H1 (cell line): ENCODE measurements at regions not wholly inside any gene's neighbourhood (a gene's known extent, or its start where the extent isn't known, plus 50 kb on each side); places are given as distances from the start of the nearest gene placed in this dataset.

ENCODE experiments used
- ASH2L ChIP-seq: fragments of 200-600, 300-600 bp; sonication (generic); IDR thresholded peaks from one replicate; pipeline ENCODE4 v1.7.1; 2017; ENCODE audit warnings: low read length
- GTF2F1 ChIP-seq: IDR thresholded peaks from 2 replicates; pipeline ENCODE4 v1.6.1; 2012; ENCODE audit warnings: low read depth, low read length, improper control_type of control experiment, borderline replicate concordance
- RXRA ChIP-seq: IDR thresholded peaks from 2 replicates; pipeline ENCODE4 v1.6.1; 2011; ENCODE audit warnings: low read depth, mild to moderate bottlenecking, low read length, moderate library complexity; ENCODE audit not compliant: insufficient read depth
- SIRT6 ChIP-seq: IDR thresholded peaks from one replicate; pipeline ENCODE4 v1.7.1; 2012; ENCODE audit warnings: low read length, inconsistent platforms
- SP2 ChIP-seq: IDR thresholded peaks from 2 replicates; pipeline ENCODE4 v1.6.1; 2012; ENCODE audit warnings: mild to moderate bottlenecking, low read length, inconsistent platforms
- SRF ChIP-seq: IDR thresholded peaks from 2 replicates; pipeline ENCODE4 v1.6.1; 2011; ENCODE audit warnings: mild to moderate bottlenecking, low read depth, low read length, moderate library complexity
- TF ChIP-seq, protein P1 (sequence below): fragments of 300-600 bp; sonication (generic); IDR thresholded peaks from 2 replicates; pipeline ENCODE4 v1.7.1; 2012; ENCODE audit warnings: low read length, moderate library complexity, mild to moderate bottlenecking, inconsistent platforms; ENCODE audit not compliant: insufficient replicate concordance

DNA sequence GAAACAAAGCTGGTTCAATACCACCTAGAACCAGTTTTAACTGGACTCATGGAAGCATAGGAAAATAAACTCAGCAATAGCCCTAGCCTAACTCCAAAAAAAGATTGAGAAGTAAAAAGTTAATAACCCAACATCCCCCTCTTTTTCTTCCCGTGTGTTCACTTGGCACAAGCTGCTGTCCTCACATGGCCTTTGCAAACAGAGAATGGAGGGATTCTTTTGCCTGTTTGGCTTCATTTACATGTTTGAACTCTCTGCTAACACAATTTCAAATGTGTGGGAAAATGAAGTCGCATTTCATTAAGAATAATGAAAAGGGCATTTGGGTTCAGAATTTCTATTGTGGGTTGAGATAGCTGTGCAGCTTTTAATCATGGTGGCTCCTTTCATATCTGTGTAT, 589.2 kb upstream of the LRRTM1 start (continued):
- TF ChIP-seq, protein P1, sequence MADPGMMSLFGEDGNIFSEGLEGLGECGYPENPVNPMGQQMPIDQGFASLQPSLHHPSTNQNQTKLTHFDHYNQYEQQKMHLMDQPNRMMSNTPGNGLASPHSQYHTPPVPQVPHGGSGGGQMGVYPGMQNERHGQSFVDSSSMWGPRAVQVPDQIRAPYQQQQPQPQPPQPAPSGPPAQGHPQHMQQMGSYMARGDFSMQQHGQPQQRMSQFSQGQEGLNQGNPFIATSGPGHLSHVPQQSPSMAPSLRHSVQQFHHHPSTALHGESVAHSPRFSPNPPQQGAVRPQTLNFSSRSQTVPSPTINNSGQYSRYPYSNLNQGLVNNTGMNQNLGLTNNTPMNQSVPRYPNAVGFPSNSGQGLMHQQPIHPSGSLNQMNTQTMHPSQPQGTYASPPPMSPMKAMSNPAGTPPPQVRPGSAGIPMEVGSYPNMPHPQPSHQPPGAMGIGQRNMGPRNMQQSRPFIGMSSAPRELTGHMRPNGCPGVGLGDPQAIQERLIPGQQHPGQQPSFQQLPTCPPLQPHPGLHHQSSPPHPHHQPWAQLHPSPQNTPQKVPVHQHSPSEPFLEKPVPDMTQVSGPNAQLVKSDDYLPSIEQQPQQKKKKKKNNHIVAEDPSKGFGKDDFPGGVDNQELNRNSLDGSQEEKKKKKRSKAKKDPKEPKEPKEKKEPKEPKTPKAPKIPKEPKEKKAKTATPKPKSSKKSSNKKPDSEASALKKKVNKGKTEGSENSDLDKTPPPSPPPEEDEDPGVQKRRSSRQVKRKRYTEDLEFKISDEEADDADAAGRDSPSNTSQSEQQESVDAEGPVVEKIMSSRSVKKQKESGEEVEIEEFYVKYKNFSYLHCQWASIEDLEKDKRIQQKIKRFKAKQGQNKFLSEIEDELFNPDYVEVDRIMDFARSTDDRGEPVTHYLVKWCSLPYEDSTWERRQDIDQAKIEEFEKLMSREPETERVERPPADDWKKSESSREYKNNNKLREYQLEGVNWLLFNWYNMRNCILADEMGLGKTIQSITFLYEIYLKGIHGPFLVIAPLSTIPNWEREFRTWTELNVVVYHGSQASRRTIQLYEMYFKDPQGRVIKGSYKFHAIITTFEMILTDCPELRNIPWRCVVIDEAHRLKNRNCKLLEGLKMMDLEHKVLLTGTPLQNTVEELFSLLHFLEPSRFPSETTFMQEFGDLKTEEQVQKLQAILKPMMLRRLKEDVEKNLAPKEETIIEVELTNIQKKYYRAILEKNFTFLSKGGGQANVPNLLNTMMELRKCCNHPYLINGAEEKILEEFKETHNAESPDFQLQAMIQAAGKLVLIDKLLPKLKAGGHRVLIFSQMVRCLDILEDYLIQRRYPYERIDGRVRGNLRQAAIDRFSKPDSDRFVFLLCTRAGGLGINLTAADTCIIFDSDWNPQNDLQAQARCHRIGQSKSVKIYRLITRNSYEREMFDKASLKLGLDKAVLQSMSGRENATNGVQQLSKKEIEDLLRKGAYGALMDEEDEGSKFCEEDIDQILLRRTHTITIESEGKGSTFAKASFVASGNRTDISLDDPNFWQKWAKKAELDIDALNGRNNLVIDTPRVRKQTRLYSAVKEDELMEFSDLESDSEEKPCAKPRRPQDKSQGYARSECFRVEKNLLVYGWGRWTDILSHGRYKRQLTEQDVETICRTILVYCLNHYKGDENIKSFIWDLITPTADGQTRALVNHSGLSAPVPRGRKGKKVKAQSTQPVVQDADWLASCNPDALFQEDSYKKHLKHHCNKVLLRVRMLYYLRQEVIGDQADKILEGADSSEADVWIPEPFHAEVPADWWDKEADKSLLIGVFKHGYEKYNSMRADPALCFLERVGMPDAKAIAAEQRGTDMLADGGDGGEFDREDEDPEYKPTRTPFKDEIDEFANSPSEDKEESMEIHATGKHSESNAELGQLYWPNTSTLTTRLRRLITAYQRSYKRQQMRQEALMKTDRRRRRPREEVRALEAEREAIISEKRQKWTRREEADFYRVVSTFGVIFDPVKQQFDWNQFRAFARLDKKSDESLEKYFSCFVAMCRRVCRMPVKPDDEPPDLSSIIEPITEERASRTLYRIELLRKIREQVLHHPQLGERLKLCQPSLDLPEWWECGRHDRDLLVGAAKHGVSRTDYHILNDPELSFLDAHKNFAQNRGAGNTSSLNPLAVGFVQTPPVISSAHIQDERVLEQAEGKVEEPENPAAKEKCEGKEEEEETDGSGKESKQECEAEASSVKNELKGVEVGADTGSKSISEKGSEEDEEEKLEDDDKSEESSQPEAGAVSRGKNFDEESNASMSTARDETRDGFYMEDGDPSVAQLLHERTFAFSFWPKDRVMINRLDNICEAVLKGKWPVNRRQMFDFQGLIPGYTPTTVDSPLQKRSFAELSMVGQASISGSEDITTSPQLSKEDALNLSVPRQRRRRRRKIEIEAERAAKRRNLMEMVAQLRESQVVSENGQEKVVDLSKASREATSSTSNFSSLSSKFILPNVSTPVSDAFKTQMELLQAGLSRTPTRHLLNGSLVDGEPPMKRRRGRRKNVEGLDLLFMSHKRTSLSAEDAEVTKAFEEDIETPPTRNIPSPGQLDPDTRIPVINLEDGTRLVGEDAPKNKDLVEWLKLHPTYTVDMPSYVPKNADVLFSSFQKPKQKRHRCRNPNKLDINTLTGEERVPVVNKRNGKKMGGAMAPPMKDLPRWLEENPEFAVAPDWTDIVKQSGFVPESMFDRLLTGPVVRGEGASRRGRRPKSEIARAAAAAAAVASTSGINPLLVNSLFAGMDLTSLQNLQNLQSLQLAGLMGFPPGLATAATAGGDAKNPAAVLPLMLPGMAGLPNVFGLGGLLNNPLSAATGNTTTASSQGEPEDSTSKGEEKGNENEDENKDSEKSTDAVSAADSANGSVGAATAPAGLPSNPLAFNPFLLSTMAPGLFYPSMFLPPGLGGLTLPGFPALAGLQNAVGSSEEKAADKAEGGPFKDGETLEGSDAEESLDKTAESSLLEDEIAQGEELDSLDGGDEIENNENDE: no peak
- TF ChIP-seq ASH2L (no peak), SP2 (no peak), GTF2F1 (no peak), RXRA (no peak), SRF (no peak), SIRT6 (no peak)
